IMR-90 (cell line): ENCODE measurements at regions not wholly inside any gene's neighbourhood (a gene's known extent, or its start where the extent isn't known, plus 50 kb on each side); places are given as distances from the start of the nearest gene placed in this dataset.

ENCODE experiments used
- ATAC-seq: fragments of 200-7000 bp; cut with Tn5 transposase; 2 replicates; pipeline ENCODE4 v1.9.1; 2020; ENCODE audit warnings: low read depth, mild to moderate bottlenecking, moderate library complexity
- BruUV-seq: library from RNA; stranded (reverse); fragments of 400-500 nt; replicated peaks from 2 replicates; lab custom pipeline; 2021; lab: Mats Ljungman, UMichigan
- CTCF ChIA-PET: fragments of 300-600 bp; formaldehyde crosslinking; extraction: SDS; loops from one replicate; lab custom pipeline; 2021; ENCODE audit warnings: antibody characterized with exemption; lab: Yijun Ruan, JAX
- POLR2A ChIA-PET: fragments of 300-600 bp; sonication (Branson Sonifier 250); formaldehyde crosslinking; loops from one replicate; lab custom pipeline; 2022; ENCODE audit warnings: antibody characterized with exemption; ENCODE audit not compliant: unreplicated experiment; lab: Charles Lee
- DNase-seq: peaks from one replicate; pipeline ENCODE4 v3.0.0; 2013
- H2AFZ ChIP-seq: replicated peaks from 2 replicates; pipeline ENCODE3; 2013; ENCODE audit warnings: low read length, mild to moderate bottlenecking; ENCODE audit not compliant: poor library complexity
- H2AK5ac ChIP-seq: 2 replicates; pipeline ENCODE4 v1.6.1; 2013; ENCODE audit warnings: low read depth, low read length, inconsistent platforms
- H2AK9ac ChIP-seq: replicated peaks from 2 replicates; pipeline ENCODE3; 2013; ENCODE audit warnings: mild to moderate bottlenecking, low read depth, low read length, moderate library complexity; ENCODE audit not compliant: poor library complexity
- H2BK120ac ChIP-seq: 2 replicates; pipeline ENCODE4 v1.6.1; 2013; ENCODE audit warnings: low read depth, low read length, inconsistent platforms
- H2BK15ac ChIP-seq: 3 replicates; pipeline ENCODE4 v1.6.1; 2013; ENCODE audit warnings: low read depth, low read length, inconsistent platforms
- H2BK20ac ChIP-seq: 2 replicates; pipeline ENCODE4 v1.6.1; 2013; ENCODE audit warnings: low read depth, mild to moderate bottlenecking, inconsistent platforms, low read length, moderate library complexity
- H2BK5ac ChIP-seq: 2 replicates; pipeline ENCODE4 v1.6.1; 2013; ENCODE audit warnings: mild to moderate bottlenecking, low read depth, low read length, inconsistent platforms; ENCODE audit not compliant: poor library complexity, severe bottlenecking
- H3K14ac ChIP-seq: replicated peaks from 2 replicates; pipeline ENCODE4 v1.6.1; 2013; ENCODE audit warnings: low read depth, low read length, inconsistent platforms
- H3K18ac ChIP-seq: 2 replicates; pipeline ENCODE4 v1.6.1; 2013; ENCODE audit warnings: low read depth, low read length, control low read depth
- H3K23ac ChIP-seq: 2 replicates; pipeline ENCODE4 v1.6.1; 2013; ENCODE audit warnings: low read depth, low read length, inconsistent platforms
- H3K27ac ChIP-seq: 2 replicates; pipeline ENCODE4 v1.5.1; 2013; ENCODE audit warnings: mild to moderate bottlenecking, control low read depth, low read length; ENCODE audit not compliant: insufficient read depth
- H3K27me3 ChIP-seq: 2 replicates; pipeline ENCODE4 v1.6.1; 2013; ENCODE audit warnings: low read length; ENCODE audit not compliant: control insufficient read depth, insufficient read depth
- H3K36me3 ChIP-seq: 2 replicates; pipeline ENCODE4 v1.6.1; 2013; ENCODE audit warnings: low read length, mixed read lengths; ENCODE audit not compliant: control insufficient read depth, insufficient read depth
- H3K4ac ChIP-seq: 2 replicates; pipeline ENCODE4 v1.6.1; 2013; ENCODE audit warnings: low read depth, low read length, inconsistent platforms
- H3K4me1 ChIP-seq: 2 replicates; pipeline ENCODE4 v1.6.1; 2013; ENCODE audit warnings: low read length, mixed read lengths; ENCODE audit not compliant: control insufficient read depth, insufficient read depth
- H3K4me2 ChIP-seq: 2 replicates; pipeline ENCODE4 v1.6.1; 2013; ENCODE audit warnings: low read depth, mild to moderate bottlenecking, control low read depth, low read length, moderate library complexity
- H3K4me3 ChIP-seq: 2 replicates; pipeline ENCODE4 v1.5.1; 2013; ENCODE audit warnings: low read depth, mild to moderate bottlenecking, control low read depth, low read length, moderate library complexity; ENCODE audit not compliant: insufficient read depth
- H3K56ac ChIP-seq: 2 replicates; pipeline ENCODE4 v1.6.1; 2013; ENCODE audit warnings: low read length, inconsistent platforms; ENCODE audit not compliant: insufficient read depth; ENCODE audit errors: extremely low read depth
- H3K79me1 ChIP-seq, 2 experiments: 2 replicates each; pipeline ENCODE4 v1.6.1; 2013; ENCODE audit warnings: low read length in 2 of 2, inconsistent platforms in 1 of 2, low read depth in 1 of 2
- H3K9ac ChIP-seq: 2 replicates; pipeline ENCODE4 v1.6.1; 2013; ENCODE audit warnings: low read depth, low read length, control low read depth
- H3K9me1 ChIP-seq: 2 replicates; pipeline ENCODE4 v1.6.1; 2013; ENCODE audit warnings: low read length, inconsistent platforms; ENCODE audit not compliant: insufficient read depth
- H3K9me3 ChIP-seq: 2 replicates; pipeline ENCODE4 v1.6.1; 2013; ENCODE audit warnings: low read length; ENCODE audit not compliant: control insufficient read depth, insufficient read depth
- H4K20me1 ChIP-seq: 2 replicates; pipeline ENCODE4 v1.6.1; 2013; ENCODE audit warnings: low read length, inconsistent platforms; ENCODE audit not compliant: insufficient read depth
- H4K5ac ChIP-seq: 2 replicates; pipeline ENCODE4 v1.6.1; 2013; ENCODE audit warnings: mild to moderate bottlenecking, low read depth, low read length, control low read depth
- H4K8ac ChIP-seq, 2 experiments: 2 replicates each; pipeline ENCODE4 v1.6.1; 2013; ENCODE audit warnings: low read depth in 2 of 2, low read length in 2 of 2, control low read depth in 1 of 2, inconsistent platforms in 1 of 2
- H4K91ac ChIP-seq: 2 replicates; pipeline ENCODE4 v1.6.1; 2013; ENCODE audit warnings: low read depth, low read length, inconsistent platforms; ENCODE audit not compliant: insufficient read depth
- BHLHE40 ChIP-seq: fragments of 150-350 bp; IDR thresholded peaks from 2 replicates; pipeline ENCODE4 v1.6.1; 2016; ENCODE audit warnings: mild to moderate bottlenecking, low read depth, low read length
- CEBPB ChIP-seq: IDR thresholded peaks from 2 replicates; pipeline ENCODE4 v1.6.1; 2012; ENCODE audit warnings: low read depth, low read length, improper control_type of control experiment
- FOS ChIP-seq: fragments of 150-350 bp; IDR thresholded peaks from 2 replicates; pipeline ENCODE4 v1.6.1; 2016; ENCODE audit warnings: low read depth, low read length
- MAZ ChIP-seq: IDR thresholded peaks from 2 replicates; pipeline ENCODE4 v1.6.1; 2012; ENCODE audit warnings: low read depth, mild to moderate bottlenecking, low read length, improper control_type of control experiment, moderate library complexity, borderline replicate concordance
- MXI1 ChIP-seq: IDR thresholded peaks from 2 replicates; pipeline ENCODE4 v1.6.1; 2012; ENCODE audit warnings: low read depth, mild to moderate bottlenecking, low read length, moderate library complexity, borderline replicate concordance
- NFE2L2 ChIP-seq: fragments of 150-350 bp; IDR thresholded peaks from 2 replicates; pipeline ENCODE4 v1.6.1; 2016; ENCODE audit warnings: low read depth, mild to moderate bottlenecking, low read length
- POLR2A ChIP-seq: IDR thresholded peaks from 2 replicates; pipeline ENCODE4 v1.6.1; 2012; ENCODE audit warnings: mild to moderate bottlenecking, low read depth, low read length
- RAD21 ChIP-seq: IDR thresholded peaks from 2 replicates; pipeline ENCODE4 v1.6.1; 2012; ENCODE audit warnings: low read length, improper control_type of control experiment
- RCOR1 ChIP-seq: IDR thresholded peaks from 2 replicates; pipeline ENCODE4 v1.6.1; 2012; ENCODE audit warnings: mild to moderate bottlenecking, low read length, improper control_type of control experiment; ENCODE audit not compliant: insufficient replicate concordance
- USF2 ChIP-seq: fragments of 150-350 bp; IDR thresholded peaks from 2 replicates; pipeline ENCODE4 v1.6.1; 2017; ENCODE audit warnings: mild to moderate bottlenecking, antibody characterized with exemption, low read length, low read depth
- WGBS, 2 experiments: methylation state at CpG; one replicate each; pipeline versions ENCODE4 v1.1.5 to v1.1.7; 2013; ENCODE audit warnings: missing lambda C conversion rate in 2 of 2; ENCODE audit not compliant: insufficient read length in 1 of 2; ENCODE audit errors: extremely low coverage in 2 of 2; 5-methylcytosine and 5-hydroxymethylcytosine counted together
- dilution Hi-C: fragments of 300-500 bp; cut with HindIII; formaldehyde crosslinking; loops from one replicate; pipeline ENCODE4 v1.14.3; 2018; ENCODE audit warnings: low sequenced_read_pairs; ENCODE audit not compliant: unreplicated experiment
- in situ Hi-C: fragments of 300-500 bp; cut with MboI; formaldehyde crosslinking; loops from 3 replicates; pipeline ENCODE4 v1.14.3; 2019; ENCODE audit warnings: low sequenced_read_pairs, inconsistent platforms, mixed read lengths
- intact Hi-C: fragments of 100-400 bp; cut with micrococcal nuclease; formaldehyde crosslinking; loops from 2 replicates; pipeline ENCODE4 v1.10.0; 2022

- no peak overlapping the region for H3K4me2 ChIP-seq
- WGBS, 2 experiments, result 100% methylated on average over 1 of the region's 3 CpGs; no CpG with 5 or more reads in 1 of the 2 experiments
- no peaks in the 10 kb centered on the region for H3K4me1 ChIP-seq
- H2AK5ac ChIP-seq, result no peak overlapping the region
- no peaks in the 10 kb centered on the region for H3K9me3 ChIP-seq
- no peaks in the 10 kb centered on the region for H4K20me1 ChIP-seq
- no peak overlapping the region for H2BK5ac ChIP-seq
- H4K5ac ChIP-seq, result no peak overlapping the region
- no peak overlapping the region for H2BK20ac ChIP-seq
- DNase-seq (no peak), ATAC-seq (no peak)
- H3K56ac ChIP-seq, result no peak overlapping the region
- H3K36me3 ChIP-seq, result no peaks in the 10 kb centered on the region
- no peak overlapping the region for H3K18ac ChIP-seq
- no peak overlapping the region for H4K8ac ChIP-seq
- ChIA-PET POLR2A (no interaction called here), CTCF (no interaction called here)
- TF ChIP-seq NFE2L2 (no peak), USF2 (no peak), MAZ (no peak), BHLHE40 (no peak), RCOR1 (no peak), CEBPB (no peak), FOS (no peak), POLR2A (no peak), RAD21 (no peak), MXI1 (no peak)
- BruUV-seq, result no TSS peak
- H3K27ac ChIP-seq, result no peak overlapping the region
- no peak overlapping the region for H2AFZ ChIP-seq
- no peaks in the 10 kb centered on the region for H3K79me1 ChIP-seq
- H3K4ac ChIP-seq, result no peak overlapping the region
- H2AK9ac ChIP-seq, result no peak overlapping the region
- H3K9ac ChIP-seq, result no peak overlapping the region
- no peak overlapping the region for H3K4me3 ChIP-seq
- intact Hi-C loops, result no loop called here
- dilution Hi-C loops, result no loop called here
- peaks cover 2% of the 10 kb centered on the region; the same call in 1 of the 2 replicates for H3K27me3 ChIP-seq
- H4K91ac ChIP-seq, result no peak overlapping the region
- H2BK15ac ChIP-seq, result no peak overlapping the region
- in situ Hi-C loops, result no loop called here
- no peaks in the 10 kb centered on the region for H3K9me1 ChIP-seq
- H2BK120ac ChIP-seq, result no peak overlapping the region
- H3K14ac ChIP-seq, result no peak overlapping the region
- H3K23ac ChIP-seq, result no peak overlapping the region
These were observed 127.2 kb downstream of the NPY start for GRCh38 chr7:24411226-24411625.
